ENCODE measurements at regions not wholly inside any gene's neighbourhood (a gene's known extent, or its start where the extent isn't known, plus 50 kb on each side); places are given as distances from the start of the nearest gene placed in this dataset.

DNA sequence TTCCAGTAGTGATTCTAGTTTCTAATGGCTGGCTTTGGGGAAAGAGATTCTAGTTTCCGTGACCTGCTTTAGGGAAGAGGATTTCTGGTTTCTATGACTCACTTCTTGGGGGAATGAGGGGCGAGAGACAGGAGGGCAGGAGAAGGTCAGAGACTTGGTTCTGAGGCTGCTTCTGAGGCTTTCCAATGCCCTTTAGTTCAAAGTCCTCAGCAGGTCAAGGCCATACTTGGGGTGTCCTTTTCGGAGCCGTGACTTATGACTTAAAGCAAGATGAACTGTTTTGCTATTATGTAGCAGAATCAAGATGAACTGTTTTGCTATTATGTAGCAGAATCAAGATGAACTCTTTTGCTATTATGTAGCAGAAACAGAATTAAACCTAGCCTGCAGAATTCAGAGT, 52.2 kb upstream of the TLR3 start:
- DNase-seq, result no peak
- Histone ChIP-seq H3K9me3 (no peaks in the 10 kb centered on the region), H3K27me3 (no peaks in the 10 kb centered on the region), H3K4me3 (no peak overlapping the region), H3K4me1 (peaks cover 0 to 12% (median 3%) of the 10 kb centered on the region in 4 donors), H3K36me3 (no peaks in the 10 kb centered on the region), H3K27ac (no peak overlapping the region)
- TF ChIP-seq POLR2A (IDR thresholded peaks at IDR 0.05) (no peak), POLR2AphosphoS5 (IDR thresholded peaks at IDR 0.05) (no peak), EP300 (IDR thresholded peaks at IDR 0.05) (no peak)
- TF ChIP-seq, protein P1, sequence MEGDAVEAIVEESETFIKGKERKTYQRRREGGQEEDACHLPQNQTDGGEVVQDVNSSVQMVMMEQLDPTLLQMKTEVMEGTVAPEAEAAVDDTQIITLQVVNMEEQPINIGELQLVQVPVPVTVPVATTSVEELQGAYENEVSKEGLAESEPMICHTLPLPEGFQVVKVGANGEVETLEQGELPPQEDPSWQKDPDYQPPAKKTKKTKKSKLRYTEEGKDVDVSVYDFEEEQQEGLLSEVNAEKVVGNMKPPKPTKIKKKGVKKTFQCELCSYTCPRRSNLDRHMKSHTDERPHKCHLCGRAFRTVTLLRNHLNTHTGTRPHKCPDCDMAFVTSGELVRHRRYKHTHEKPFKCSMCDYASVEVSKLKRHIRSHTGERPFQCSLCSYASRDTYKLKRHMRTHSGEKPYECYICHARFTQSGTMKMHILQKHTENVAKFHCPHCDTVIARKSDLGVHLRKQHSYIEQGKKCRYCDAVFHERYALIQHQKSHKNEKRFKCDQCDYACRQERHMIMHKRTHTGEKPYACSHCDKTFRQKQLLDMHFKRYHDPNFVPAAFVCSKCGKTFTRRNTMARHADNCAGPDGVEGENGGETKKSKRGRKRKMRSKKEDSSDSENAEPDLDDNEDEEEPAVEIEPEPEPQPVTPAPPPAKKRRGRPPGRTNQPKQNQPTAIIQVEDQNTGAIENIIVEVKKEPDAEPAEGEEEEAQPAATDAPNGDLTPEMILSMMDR (IDR thresholded peaks at IDR 0.05), result no peak
- 91 to 92% methylated on average over 4 of the region's 4 CpGs for WGBS, 2 donors
- intact Hi-C loops (cut with DNase I), result no loop called here

DNA sequence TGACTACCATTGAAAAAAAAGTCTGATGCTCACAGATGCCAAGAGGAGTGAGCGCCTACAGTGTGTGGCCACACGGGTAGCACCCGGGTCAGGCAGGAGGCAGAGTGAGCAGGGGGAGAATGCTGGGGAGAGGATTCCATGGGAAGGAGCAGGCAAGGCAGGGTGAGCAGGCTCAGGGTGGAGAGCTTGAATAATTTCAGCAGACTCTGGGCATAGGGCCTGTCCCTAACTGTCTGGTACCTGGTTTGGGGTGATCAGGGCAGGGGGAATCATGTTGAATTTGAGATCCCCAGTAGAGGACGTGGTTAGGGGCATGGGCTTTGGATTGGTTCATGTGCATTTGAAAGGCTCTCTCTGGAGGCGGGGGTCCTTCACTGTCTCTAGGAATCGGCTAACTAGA, 51.2 kb upstream of the TLR3 start:
- TF ChIP-seq EP300 (IDR thresholded peaks at IDR 0.05), result no peak
- TF ChIP-seq, protein P1 (IDR thresholded peaks at IDR 0.05), result no peak
- TF ChIP-seq POLR2AphosphoS5 (IDR thresholded peaks at IDR 0.05), result no peak
- no peak for TF ChIP-seq POLR2A (IDR thresholded peaks at IDR 0.05)
- WGBS, 2 donors, result 91 to 94% methylated on average over 6 of the region's 6 CpGs
- intact Hi-C loops (cut with DNase I), result no loop called here
- Histone ChIP-seq H3K4me1 (peaks cover 0 to 15% (median 4%) of the 10 kb centered on the region in 4 donors), H3K9me3 (no peaks in the 10 kb centered on the region), H3K27me3 (no peaks in the 10 kb centered on the region), H3K27ac (no peak overlapping the region), H3K36me3 (no peaks in the 10 kb centered on the region), H3K4me3 (no peak overlapping the region)
- DNase-seq, result no peak

DNA sequence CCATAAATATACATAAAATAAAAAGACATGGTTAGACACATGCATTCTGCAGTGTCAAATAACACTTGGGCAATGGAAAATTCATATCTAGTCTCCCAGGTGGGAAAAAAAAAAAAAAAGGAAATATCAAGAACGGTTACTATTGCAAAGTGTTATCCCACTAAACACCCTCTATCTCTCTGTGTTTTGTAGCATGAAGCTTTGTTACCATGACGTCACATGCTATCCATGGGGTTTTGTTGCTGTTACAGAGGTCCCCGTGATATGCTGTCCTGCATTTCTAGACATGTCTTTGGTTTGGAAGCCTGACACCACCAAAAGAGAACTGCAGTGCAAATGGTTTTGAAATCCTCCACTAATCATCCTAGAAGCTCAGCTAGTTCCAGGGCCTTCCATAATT, 50.7 kb upstream of the TLR3 start:
- H3K27ac ChIP-seq, result no peak overlapping the region
- H3K36me3 ChIP-seq, result no peaks in the 10 kb centered on the region
- H3K4me3 ChIP-seq, result no peak overlapping the region
- no peaks in the 10 kb centered on the region for H3K9me3 ChIP-seq
- no peaks in the 10 kb centered on the region for H3K27me3 ChIP-seq
- H3K4me1 ChIP-seq, result peaks cover 0 to 15% (median 4%) of the 10 kb centered on the region in 4 donors
- DNase-seq, result no peak
- intact Hi-C loops (cut with DNase I), result no loop called here
- TF ChIP-seq, protein P1 (IDR thresholded peaks at IDR 0.05), result no peak
- no peak for TF ChIP-seq POLR2A (IDR thresholded peaks at IDR 0.05)
- no peak for TF ChIP-seq EP300 (IDR thresholded peaks at IDR 0.05)
- TF ChIP-seq POLR2AphosphoS5 (IDR thresholded peaks at IDR 0.05), result no peak
- WGBS, 2 donors, result 63 to 64% methylated on average over 3 of the region's 3 CpGs

DNA sequence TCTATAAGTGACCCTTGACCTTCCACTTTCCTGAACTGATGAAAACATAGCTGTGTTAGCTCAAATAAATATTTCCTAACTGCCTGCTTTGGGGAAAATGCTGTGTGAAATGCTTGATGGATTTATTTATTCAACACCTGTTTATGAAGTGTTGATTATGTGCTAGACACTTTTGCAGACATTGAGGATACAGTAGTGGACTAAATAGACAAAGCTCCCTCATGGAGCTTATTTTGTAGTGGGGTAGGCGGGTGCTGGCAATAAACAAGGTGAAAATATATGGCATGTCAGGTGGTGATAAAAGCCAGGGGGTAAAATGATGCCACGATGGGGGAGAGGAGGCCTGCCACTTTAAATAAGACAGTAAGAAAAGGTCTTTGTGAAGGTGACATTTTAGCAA, 50.2 kb upstream of the TLR3 start:
- WGBS, 2 donors, result 77% methylated on average over 2 of the region's 2 CpGs

More for the DNA sequence above, 50.2 kb upstream of the TLR3 start:
- H3K9me3 ChIP-seq, result no peaks in the 10 kb centered on the region
- no peak for TF ChIP-seq EP300 (IDR thresholded peaks at IDR 0.05)
- no peak for TF ChIP-seq POLR2A (IDR thresholded peaks at IDR 0.05)
- TF ChIP-seq, protein P1 (IDR thresholded peaks at IDR 0.05), result no peak
- TF ChIP-seq POLR2AphosphoS5 (IDR thresholded peaks at IDR 0.05), result no peak
- peaks cover 0 to 12% (median 4%) of the 10 kb centered on the region in 4 donors for H3K4me1 ChIP-seq
- no peak overlapping the region for H3K4me3 ChIP-seq
- no peak overlapping the region for H3K27ac ChIP-seq
- DNase-seq, result no peak
- no peaks in the 10 kb centered on the region for H3K36me3 ChIP-seq
- H3K27me3 ChIP-seq, result no peaks in the 10 kb centered on the region
- intact Hi-C loops (cut with DNase I), result no loop called here
